GM18861 (cell line): ENCODE measurements at regions not wholly inside any gene's neighbourhood (a gene's known extent, or its start where the extent isn't known, plus 50 kb on each side); places are given as distances from the start of the nearest gene placed in this dataset.
"Not testable (repeated sequence)": the region's sequence is repeated elsewhere in the genome, so short reads cannot be mapped to it uniquely, and the experiment has no call there.

Experiments
- ATAC-seq: cut with Tn5 transposase; IDR thresholded peaks from one replicate; pipeline ENCODE4 v1.9.1; 2021; ENCODE audit not compliant: unreplicated experiment

DNA sequence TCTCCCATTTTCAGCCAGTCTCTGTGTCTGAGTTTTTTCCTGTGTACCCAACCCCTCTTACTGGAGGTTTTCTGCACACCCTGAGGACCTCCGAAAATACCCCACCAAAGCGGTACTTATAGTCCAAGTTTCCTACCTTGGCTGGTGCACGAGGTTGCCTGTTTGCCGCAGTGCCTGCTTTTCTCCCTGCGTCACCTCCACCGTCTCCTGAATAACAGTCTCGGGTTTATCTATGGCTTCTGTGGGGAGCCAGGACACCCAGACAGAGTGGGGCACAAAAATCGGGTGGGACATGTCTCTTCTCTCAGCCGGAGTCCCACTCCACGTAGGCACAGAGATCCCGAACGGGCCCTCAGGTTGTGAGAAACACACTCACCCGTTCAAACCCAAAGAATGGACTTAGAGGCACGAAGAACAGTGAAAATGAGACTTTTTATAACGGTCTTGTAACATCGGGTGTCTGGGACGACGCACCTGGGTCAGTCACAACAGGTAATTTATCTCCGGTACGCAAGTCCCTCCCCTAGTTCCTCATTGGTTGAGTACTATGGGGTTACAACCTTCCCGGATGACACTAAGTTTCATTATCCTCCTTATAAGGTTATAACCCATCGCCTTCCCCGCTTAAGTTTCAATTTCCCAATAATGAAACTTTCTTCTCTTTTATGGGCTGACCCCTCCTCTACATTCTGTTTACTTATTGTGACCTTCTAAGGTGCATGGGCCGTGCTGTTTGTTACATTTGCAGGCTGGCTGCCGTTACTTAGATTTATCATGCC is 970.2 kb upstream of the COX7C start:
- ATAC-seq, result no peak

DNA sequence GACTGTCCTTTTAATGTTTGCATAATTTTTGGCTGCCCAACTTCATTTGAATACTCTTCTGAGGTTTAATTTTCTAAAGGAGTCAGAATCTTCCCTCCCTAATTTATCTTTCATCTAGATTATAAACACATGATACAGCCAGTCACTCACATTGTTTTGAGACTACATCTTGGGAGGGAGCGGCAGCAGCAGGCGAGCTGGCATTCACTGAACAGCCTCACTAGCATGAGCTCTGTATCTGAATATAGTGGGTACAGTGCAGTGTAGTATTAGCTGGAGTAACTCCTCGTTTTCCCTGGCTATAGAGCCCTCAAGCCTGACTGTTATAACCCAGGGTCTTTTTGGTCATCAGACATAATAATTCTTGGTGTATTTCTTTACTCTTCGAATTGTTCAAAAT is 969.2 kb upstream of the COX7C start:
- no peak for ATAC-seq

DNA sequence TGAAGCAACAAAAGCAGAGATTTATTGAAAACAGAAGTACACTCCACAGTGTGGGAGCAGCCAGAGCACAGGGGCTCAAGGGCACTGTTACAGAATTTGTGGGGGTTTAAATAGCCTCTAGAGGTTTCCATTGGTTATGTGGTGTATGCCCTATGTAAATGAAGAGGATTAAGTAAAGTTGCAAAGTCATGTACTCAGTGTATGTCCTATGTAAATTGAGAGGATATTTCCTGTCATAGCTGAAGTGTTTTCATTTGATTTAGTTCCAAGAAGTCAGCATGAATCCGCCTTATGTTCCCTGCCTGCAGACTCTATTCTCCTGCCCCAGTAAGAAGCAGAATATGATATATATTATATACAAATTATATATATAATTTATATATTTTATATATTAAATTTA is 966.0 kb upstream of the COX7C start:
- ATAC-seq, result no peak

DNA sequence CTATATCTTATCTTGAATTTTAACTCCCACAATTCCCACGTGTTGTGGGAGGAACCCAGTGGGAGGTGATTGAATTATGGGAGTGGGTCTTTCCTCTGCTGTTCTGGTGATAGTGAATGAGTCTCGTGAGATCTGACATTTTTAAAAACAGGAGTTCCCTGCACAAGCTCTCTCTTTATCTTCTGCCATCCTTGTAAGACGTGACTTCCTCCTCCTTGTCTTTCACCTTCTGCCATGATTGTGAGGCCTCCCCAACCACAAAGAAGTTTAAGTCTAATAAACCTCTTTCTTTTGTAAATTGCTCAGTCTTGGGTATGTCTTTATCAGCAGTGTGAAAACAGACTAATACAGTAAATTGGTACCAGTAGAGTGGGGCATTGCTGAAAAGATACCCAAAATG is 963.6 kb upstream of the COX7C start:
- ATAC-seq, result not testable (repeated sequence)

- no peak for ATAC-seq
Observed at GRCh38 chr5:85656050-85656449, 961.7 kb upstream of the COX7C start.

DNA sequence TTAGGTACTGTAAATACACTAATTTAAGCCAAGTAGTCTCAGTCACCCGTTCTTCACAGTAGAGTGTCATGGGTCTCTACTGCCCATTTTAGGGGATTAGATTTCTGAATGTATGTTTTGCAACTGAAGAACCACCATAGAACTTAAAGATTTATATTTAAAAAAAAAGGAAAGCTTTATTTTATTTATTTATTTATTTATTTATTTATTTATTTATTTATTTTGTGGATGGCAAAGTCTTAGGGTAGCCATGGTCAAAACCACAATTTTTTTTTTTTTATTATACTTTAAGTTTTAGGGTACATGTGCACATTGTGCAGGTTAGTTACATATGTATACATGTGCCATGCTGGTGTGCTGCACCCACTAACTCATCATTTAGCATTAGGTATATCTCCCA is 960.4 kb upstream of the COX7C start:
- ATAC-seq, result not testable (repeated sequence)

DNA sequence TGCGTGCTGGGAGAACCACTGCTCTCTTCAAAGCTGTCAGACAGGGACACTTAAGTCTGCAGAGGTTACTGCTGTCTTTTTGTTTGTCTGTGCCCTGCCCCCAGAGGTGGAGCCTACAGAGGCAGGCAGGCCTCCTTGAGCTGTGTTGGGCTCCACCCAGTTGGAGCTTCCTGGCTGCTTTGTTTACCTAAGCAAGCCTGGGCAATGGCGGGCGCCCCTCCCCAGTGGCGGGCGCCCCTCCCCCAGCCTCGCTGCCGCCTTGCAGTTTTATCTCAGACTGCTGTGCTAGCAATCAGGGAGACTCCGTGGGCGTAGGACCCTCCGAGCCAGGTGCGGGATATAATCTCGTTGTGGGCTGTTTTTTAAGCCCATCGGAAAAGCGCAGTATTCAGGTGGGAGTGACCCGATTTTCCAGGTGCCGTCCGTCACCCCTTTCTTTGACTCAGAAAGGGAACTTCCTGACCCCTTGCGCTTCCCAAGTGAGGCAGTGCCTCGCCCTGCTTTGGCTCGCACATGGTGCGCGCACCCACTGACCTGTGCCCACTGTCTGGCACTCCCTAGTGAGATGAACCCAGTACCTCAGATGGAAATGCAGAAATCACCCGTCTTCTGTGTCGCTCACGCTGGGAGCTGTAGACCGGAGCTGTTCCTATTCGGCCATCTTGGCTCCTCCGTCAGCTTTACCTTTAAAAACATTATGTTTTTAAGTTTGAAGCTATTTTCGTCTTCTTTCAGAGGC is 954.6 kb upstream of the COX7C start:
- not testable (repeated sequence) for ATAC-seq

GRCh38 chr5:85663708-85664031 is 954.1 kb upstream of the COX7C start:
- no peak for ATAC-seq

DNA sequence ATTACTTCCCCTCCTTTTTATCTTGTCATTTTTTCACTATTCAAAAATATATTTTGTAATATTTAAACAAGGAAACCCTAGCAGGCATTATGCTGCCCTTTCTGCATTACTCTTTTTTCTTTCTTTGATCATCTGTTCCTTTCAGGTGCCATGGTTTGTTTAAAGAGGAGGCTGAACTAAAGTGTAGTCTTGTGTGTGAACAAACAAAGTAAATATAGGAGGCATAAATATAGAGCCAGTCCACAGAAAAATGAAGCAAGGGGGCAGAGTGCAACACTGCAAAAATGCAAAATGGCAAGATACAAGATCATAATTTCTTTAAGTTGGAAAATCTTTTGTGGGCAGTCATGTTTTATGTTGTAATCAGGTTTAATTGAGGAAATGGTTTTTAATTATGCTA is 947.3 kb upstream of the COX7C start:
- ATAC-seq, result no peak

DNA sequence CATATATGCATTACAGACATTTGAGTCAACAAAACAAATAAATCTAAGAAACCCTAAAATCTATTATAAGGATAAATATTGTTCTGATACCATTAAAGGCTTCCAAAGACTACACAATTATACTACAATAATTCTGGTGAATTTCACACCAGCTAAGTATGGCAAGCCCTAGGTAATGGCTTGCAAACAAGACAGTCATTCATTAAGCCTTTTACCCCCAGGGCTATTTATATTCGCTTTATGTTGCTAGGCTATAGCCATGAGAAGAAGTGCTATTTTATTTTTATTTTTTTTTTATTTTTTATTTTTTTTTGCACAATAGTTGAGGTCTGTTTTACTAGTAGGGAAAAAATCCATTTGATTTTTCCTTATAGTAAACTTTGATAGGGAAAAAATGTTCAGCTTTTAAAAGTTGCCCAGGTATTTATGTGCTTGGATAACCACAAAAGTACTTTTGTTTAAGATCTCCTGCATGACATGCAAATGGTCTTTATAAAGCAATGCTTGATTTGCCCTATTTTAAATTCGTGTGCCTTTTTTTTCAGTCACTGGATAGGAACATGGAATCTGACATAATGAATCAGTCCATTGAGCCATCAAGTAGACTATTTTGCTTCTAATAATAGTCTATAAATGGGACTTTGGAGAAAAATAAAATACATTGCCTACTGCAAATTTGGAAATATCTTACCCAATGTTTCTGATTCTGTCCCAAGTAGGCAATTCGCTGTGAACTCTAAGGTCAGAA is 946.3 kb upstream of the COX7C start:
- no peak for ATAC-seq

- no peak for ATAC-seq
Observed at GRCh38 chr5:85681871-85682270, 935.9 kb upstream of the COX7C start.

DNA sequence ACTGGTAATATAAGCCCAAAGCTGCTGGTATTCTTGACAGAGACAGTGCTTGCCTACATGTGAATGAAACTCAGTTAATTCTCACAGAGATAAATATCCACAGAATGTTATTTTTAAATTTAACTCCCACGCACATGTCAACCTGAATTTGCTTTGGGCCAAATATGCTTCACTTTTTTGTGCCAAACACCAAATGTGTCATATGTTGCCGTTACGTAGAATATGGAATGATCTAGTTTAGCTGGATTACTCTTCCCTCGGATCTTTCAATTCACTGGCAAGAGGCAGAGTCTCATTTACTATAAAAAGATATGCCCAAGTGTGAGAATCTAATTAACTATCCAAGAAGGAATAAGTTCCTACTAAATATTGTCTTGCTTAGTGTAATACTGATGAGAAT is 933.4 kb upstream of the COX7C start:
- no peak for ATAC-seq

GRCh38 chr5:85703296-85703695 is 914.4 kb upstream of the COX7C start:
- ATAC-seq, result no peak

DNA sequence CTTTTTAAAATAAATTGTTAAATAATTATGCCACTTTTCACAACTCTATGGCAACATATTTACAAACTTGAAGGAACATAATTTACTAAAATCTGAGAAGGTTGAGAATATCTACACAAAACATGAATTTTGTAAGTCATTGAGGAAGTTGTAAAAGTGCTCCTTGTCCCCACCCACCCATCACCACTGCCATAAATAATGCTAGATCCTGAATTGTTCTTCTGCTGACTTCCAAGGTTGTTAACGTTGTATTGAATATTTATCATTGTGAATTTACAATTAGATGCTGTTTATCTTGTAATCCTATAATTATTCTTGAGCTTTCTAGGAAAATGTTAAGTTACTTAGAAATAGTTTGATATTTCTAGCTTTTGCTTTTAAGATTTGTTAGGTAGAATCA is 908.0 kb upstream of the COX7C start:
- ATAC-seq, result no peak

- no peak for ATAC-seq
Observed at GRCh38 chr5:85716344-85717202, 901.2 kb upstream of the COX7C start.

GRCh38 chr5:85717203-85717563 is 900.6 kb upstream of the COX7C start:
- no peak for ATAC-seq

- ATAC-seq, result no peak
Observed at GRCh38 chr5:85732185-85732584, 885.6 kb upstream of the COX7C start.

DNA sequence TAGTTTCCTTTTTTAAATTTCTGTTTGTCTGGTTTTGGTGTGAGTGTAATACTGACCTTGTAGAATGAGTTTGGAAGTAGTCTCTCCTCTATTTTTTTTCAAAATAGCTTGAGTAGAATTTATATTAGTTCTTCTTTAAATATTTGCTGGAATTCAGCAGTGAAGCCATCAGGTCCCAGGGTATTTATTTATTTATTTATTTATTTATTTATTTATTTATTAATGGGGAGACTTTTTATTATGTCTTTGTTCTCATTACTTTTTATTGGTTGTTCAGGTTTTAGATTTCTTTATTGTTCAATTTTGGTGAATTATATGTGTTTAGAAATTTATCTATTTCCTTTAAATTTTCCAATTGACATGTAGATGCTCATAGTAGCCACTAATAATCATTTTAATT is 875.8 kb upstream of the COX7C start:
- no peak for ATAC-seq

GRCh38 chr5:85760519-85760918 is 857.2 kb upstream of the COX7C start:
- no peak for ATAC-seq

DNA sequence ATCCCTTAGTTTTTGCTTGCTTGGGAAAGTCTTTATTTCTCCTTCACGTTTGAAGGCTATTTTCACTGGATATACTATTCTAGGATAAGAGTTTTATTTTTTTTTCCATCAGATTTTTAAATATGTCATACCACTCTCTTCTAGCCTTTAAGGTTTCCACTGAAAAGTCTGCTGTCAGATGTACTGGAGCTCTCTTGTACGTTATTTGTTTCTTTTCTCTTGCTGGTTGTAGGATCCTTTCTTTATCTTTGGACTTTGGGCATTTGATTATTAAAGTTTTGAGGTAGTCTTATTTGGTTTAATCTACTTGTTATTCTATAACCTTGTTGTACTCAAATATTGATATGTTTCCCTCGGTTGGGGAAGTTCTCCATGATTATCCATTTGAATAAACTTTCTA is 848.4 kb upstream of the COX7C start:
- no peak for ATAC-seq

DNA sequence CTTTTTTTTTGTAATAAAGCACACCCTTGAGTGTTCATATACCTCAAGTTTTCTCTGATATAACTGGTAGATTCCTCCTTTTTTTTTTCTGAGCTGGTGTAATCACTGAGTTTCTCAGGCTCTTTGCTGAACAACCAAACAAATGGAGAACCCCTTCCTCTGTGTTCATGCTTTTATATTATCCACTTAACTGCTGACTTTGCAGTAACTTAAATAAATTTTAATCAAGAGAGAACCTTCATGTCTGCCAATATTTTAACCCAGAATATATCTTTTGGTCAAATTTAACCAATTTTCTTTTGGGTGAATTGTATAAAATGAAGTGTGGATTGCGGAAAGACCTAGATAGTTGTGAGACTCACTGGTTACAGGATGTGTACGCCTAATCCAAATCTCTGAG is 833.0 kb upstream of the COX7C start:
- ATAC-seq, result no peak
